Ascending aorta (tissue), 2 donors: ENCODE measurements at regions not wholly inside any gene's neighbourhood (a gene's known extent, or its start where the extent isn't known, plus 50 kb on each side); places are given as distances from the start of the nearest gene placed in this dataset.

ENCODE experiments used
- DNase-seq, 2 donors: peaks; one replicate each; pipeline ENCODE4 v3.0.0-alpha.2; 2019; ENCODE audit warnings: low spot score in 2 of 2
- H3K27ac ChIP-seq, 2 donors: fragments of 200-600 bp; sonication (generic); one replicate each; pipeline ENCODE4 v1.5.1; 2016 to 2017; ENCODE audit warnings: mild to moderate bottlenecking in 1 of 2
- H3K27me3 ChIP-seq: fragments of 200-600 bp; sonication (generic); one replicate; pipeline ENCODE4 v1.5.1; 2017
- H3K36me3 ChIP-seq, 2 donors: fragments of 200-600 bp; sonication (generic); one replicate each; pipeline ENCODE4 v1.5.1; 2016
- H3K4me1 ChIP-seq, 2 donors: fragments of 200-600 bp; sonication (generic); one replicate each; pipeline ENCODE4 v1.5.1; 2016 to 2017; ENCODE audit warnings: mild to moderate bottlenecking in 1 of 2
- H3K4me3 ChIP-seq, 2 donors: fragments of 200-600 bp; sonication (generic); one replicate each; pipeline ENCODE4 v1.5.1; 2016 to 2017; ENCODE audit warnings: mild to moderate bottlenecking in 1 of 2
- H3K9me3 ChIP-seq, 2 donors: fragments of 200-600 bp; sonication (generic); one replicate each; pipeline ENCODE4 v1.5.1; 2016
- CTCF ChIP-seq, 3 experiments: fragments of 200-600 bp in 2 of 3; fragments of 450-650 bp in 1 of 3; sonication (generic) in 2 of 3; IDR thresholded peaks; one replicate each; pipeline ENCODE4 v1.5.1; 2016 to 2019; ENCODE audit warnings: antibody characterized with exemption in 3 of 3, mild to moderate bottlenecking in 1 of 3, moderate library complexity in 1 of 3
- intact Hi-C: fragments of 100-400 bp; cut with DNase I; formaldehyde crosslinking; loops from one replicate; pipeline ENCODE4 v1.15.1; 2023

DNA sequence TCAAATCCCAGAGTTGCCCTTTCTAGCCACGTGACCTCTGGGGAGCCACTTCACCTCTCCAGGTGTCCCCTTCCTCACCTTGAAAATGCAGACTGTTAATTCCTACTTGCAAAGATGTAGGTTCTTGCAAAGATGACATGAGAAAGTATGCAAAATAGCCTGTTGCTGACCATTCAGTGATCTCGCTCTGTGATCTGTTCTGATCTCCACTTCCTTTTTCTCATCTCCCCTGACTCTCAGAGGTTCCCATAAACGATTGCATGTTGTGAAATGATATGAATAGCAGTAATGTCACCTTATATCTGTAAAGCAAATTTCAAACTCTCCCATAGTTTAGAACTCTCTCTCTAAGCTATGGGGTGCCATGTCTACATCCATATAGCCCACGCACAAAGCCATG, 182.3 kb downstream of the TMEM132E start:
- DNase-seq = no peak
- H3K27me3 ChIP-seq = no peaks in the 10 kb centered on the region
- no peak overlapping the region for H3K27ac ChIP-seq
- no peak overlapping the region for H3K4me3 ChIP-seq
- H3K36me3 ChIP-seq = no peaks in the 10 kb centered on the region
- no peaks in the 10 kb centered on the region for H3K9me3 ChIP-seq
- no peaks in the 10 kb centered on the region for H3K4me1 ChIP-seq
- intact Hi-C loops = no loop called here
- no peak for TF ChIP-seq CTCF (IDR thresholded peaks at IDR 0.05)

- TF ChIP-seq CTCF (IDR thresholded peaks at IDR 0.05) = no peak
- DNase-seq = peak in 1 of 2 donors; percentile 16
Observed at GRCh38 chr17:34760931-34761495, 181.6 kb downstream of the TMEM132E start.

DNA sequence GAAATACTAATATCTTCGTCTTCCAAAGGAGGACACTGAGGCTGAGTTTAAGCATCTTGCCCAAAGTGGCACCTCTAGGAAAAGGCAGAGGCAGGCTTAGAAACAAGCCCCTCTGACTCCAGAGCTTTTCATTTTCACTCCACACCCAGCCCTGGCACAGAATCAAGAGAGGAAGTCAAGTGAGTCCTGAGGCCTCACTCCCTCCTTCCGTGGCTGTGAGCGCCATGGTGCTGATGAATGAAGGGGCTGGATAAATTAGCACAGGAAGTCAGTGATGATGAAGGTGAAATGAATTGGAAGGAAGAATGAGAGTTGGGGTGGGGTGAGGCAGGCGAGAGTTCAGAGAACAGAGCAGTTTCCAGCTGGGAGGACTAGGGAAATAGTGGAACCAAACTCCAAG, 179.3 kb downstream of the TMEM132E start:
- no peaks in the 10 kb centered on the region for H3K4me1 ChIP-seq
- peak in 1 of 2 donors; percentile 5 for DNase-seq
- H3K36me3 ChIP-seq = no peaks in the 10 kb centered on the region
- TF ChIP-seq CTCF (IDR thresholded peaks at IDR 0.05) = no peak
- H3K27ac ChIP-seq = no peak overlapping the region
- intact Hi-C loops = no loop called here
- no peaks in the 10 kb centered on the region for H3K27me3 ChIP-seq
- H3K9me3 ChIP-seq = no peaks in the 10 kb centered on the region
- no peak overlapping the region for H3K4me3 ChIP-seq

More at GRCh38 chr17:34760931-34761495, 181.6 kb downstream of the TMEM132E start:
- Histone ChIP-seq H3K27me3 (no peaks in the 10 kb centered on the region), H3K4me3 (no peak overlapping the region), H3K36me3 (no peaks in the 10 kb centered on the region), H3K27ac (no peak overlapping the region), H3K9me3 (no peaks in the 10 kb centered on the region), H3K4me1 (no peaks in the 10 kb centered on the region)
- intact Hi-C loops = no loop called here

GRCh38 chr17:34758316-34758715, 178.9 kb downstream of the TMEM132E start:
- intact Hi-C loops = no loop called here
- Histone ChIP-seq H3K27me3 (no peaks in the 10 kb centered on the region), H3K36me3 (no peaks in the 10 kb centered on the region), H3K27ac (no peak overlapping the region), H3K9me3 (no peaks in the 10 kb centered on the region), H3K4me3 (no peak overlapping the region), H3K4me1 (no peaks in the 10 kb centered on the region)
- no peak for TF ChIP-seq CTCF (IDR thresholded peaks at IDR 0.05)
- DNase-seq = peak in 1 of 2 donors; percentile 19

DNA sequence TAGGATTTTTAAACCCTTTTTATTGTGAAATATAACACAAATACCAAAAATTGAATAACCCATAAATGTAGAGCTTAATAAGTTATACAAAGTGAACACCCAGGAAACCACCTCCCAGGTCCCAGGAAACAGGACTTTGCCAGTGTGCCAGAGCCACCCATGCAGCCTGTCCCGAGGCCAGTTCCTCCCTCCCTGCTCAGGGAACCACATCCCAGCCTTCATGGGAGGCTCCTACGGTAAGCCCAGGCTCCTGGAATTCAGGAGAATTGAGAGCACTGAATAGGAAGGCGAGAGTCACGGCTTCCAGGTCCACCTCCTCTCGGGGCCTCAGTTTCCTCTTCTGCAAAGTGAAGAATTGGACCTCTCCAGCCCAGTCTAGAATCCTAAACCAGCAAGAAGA, 178.2 kb downstream of the TMEM132E start:
- no peak for TF ChIP-seq CTCF (IDR thresholded peaks at IDR 0.05)
- peak in 1 of 2 donors; percentile 24 for DNase-seq
- no peaks in the 10 kb centered on the region for H3K9me3 ChIP-seq
- H3K27me3 ChIP-seq = no peaks in the 10 kb centered on the region
- intact Hi-C loops = no loop called here
- H3K36me3 ChIP-seq = no peaks in the 10 kb centered on the region
- no peak overlapping the region for H3K4me3 ChIP-seq
- H3K27ac ChIP-seq = no peak overlapping the region
- no peaks in the 10 kb centered on the region for H3K4me1 ChIP-seq

GRCh38 chr17:34757106-34757505, 177.7 kb downstream of the TMEM132E start:
- Histone ChIP-seq H3K27me3 (no peaks in the 10 kb centered on the region), H3K4me3 (no peak overlapping the region), H3K9me3 (no peaks in the 10 kb centered on the region), H3K4me1 (no peaks in the 10 kb centered on the region), H3K36me3 (no peaks in the 10 kb centered on the region), H3K27ac (no peak overlapping the region)
- intact Hi-C loops = no loop called here
- no peak for TF ChIP-seq CTCF (IDR thresholded peaks at IDR 0.05)
- no peak for DNase-seq
